ENCODE measurements at regions not wholly inside any gene's neighbourhood (a gene's known extent, or its start where the extent isn't known, plus 50 kb on each side); places are given as distances from the start of the nearest gene placed in this dataset.

DNA sequence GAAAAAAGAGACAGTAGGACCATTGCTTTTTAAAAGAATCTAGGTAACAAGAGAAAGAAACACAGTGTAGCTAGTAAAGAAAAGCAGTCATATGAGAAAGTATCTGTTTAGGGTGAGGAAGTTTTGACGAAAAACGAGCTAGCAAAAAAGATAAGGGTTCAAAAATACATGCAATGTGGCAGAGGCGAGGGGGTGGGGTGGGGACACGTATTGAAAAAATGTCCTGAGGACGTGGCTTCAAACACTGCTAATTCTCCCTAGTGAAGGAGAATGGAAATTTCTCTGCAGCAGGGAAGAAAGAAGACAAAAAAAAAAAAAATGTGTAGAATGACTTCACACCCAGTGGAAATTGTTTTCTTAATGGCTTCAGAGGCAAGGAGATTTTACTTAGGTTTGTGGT, 856.4 kb upstream of the INTU start:
- no peak for TF ChIP-seq PPARA (CRISPR knock-in tag; IDR thresholded peaks at IDR 0.05; ENCODE audit: borderline replicate concordance)
- no peak for TF ChIP-seq ZC3H10 (CRISPR knock-in tag; IDR thresholded peaks at IDR 0.05)
- no peak for TF ChIP-seq ZNF565 (CRISPR knock-in tag; conservative IDR thresholded peaks at IDR 0.05; ENCODE audit: low read depth)
- no peak for TF ChIP-seq ISL1 (CRISPR knock-in tag; IDR thresholded peaks at IDR 0.05)
- TF ChIP-seq ZFP3 (CRISPR knock-in tag; IDR thresholded peaks at IDR 0.05): no peak
- TF ChIP-seq, protein P1, sequence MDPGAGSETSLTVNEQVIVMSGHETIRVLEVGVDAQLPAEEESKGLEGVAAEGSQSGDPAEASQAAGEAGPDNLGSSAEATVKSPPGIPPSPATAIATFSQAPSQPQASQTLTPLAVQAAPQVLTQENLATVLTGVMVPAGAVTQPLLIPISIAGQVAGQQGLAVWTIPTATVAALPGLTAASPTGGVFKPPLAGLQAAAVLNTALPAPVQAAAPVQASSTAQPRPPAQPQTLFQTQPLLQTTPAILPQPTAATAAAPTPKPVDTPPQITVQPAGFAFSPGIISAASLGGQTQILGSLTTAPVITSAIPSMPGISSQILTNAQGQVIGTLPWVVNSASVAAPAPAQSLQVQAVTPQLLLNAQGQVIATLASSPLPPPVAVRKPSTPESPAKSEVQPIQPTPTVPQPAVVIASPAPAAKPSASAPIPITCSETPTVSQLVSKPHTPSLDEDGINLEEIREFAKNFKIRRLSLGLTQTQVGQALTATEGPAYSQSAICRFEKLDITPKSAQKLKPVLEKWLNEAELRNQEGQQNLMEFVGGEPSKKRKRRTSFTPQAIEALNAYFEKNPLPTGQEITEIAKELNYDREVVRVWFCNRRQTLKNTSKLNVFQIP (CRISPR knock-in tag; IDR thresholded peaks at IDR 0.05; ENCODE audit: borderline replicate concordance, low read depth): no peak
- TF ChIP-seq, protein P2, sequence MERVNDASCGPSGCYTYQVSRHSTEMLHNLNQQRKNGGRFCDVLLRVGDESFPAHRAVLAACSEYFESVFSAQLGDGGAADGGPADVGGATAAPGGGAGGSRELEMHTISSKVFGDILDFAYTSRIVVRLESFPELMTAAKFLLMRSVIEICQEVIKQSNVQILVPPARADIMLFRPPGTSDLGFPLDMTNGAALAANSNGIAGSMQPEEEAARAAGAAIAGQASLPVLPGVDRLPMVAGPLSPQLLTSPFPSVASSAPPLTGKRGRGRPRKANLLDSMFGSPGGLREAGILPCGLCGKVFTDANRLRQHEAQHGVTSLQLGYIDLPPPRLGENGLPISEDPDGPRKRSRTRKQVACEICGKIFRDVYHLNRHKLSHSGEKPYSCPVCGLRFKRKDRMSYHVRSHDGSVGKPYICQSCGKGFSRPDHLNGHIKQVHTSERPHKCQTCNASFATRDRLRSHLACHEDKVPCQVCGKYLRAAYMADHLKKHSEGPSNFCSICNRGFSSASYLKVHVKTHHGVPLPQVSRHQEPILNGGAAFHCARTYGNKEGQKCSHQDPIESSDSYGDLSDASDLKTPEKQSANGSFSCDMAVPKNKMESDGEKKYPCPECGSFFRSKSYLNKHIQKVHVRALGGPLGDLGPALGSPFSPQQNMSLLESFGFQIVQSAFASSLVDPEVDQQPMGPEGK (CRISPR knock-in tag; IDR thresholded peaks at IDR 0.05; ENCODE audit: borderline replicate concordance): no peak
- no peak for TF ChIP-seq TOX (CRISPR knock-in tag; IDR thresholded peaks at IDR 0.05; ENCODE audit: borderline replicate concordance)
